ENCODE measurements at regions not wholly inside any gene's neighbourhood (a gene's known extent, or its start where the extent isn't known, plus 50 kb on each side); places are given as distances from the start of the nearest gene placed in this dataset.

DNA sequence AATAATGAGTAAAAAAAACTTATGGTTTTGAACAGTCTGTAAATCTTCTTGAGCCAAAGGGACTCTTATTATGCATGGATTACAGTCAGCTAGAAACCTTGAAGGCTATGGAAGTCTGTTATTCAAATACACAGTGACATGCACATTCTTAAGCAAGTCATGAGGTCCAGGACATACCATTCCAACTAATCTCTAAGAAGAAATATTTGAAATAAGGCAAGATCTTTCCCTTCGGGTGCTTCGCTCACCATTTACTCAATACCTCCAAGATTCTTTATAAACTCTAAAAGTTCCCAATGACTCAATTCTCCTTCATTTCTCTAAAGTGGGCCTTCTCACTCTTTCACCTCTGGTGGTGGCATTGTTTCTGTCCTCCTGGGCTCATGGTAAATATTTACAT, 811.0 kb downstream of the NR2F1-AS1 start:
- TF ChIP-seq, protein P1, sequence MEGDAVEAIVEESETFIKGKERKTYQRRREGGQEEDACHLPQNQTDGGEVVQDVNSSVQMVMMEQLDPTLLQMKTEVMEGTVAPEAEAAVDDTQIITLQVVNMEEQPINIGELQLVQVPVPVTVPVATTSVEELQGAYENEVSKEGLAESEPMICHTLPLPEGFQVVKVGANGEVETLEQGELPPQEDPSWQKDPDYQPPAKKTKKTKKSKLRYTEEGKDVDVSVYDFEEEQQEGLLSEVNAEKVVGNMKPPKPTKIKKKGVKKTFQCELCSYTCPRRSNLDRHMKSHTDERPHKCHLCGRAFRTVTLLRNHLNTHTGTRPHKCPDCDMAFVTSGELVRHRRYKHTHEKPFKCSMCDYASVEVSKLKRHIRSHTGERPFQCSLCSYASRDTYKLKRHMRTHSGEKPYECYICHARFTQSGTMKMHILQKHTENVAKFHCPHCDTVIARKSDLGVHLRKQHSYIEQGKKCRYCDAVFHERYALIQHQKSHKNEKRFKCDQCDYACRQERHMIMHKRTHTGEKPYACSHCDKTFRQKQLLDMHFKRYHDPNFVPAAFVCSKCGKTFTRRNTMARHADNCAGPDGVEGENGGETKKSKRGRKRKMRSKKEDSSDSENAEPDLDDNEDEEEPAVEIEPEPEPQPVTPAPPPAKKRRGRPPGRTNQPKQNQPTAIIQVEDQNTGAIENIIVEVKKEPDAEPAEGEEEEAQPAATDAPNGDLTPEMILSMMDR (IDR thresholded peaks at IDR 0.05): no peak
- TF ChIP-seq ZFX (IDR thresholded peaks at IDR 0.05; ENCODE audit: borderline replicate concordance): no peak
